Brain pericyte (primary cell): ENCODE measurements at regions not wholly inside any gene's neighbourhood (a gene's known extent, or its start where the extent isn't known, plus 50 kb on each side); places are given as distances from the start of the nearest gene placed in this dataset.

Source experiments
- DNase-seq: peaks from one replicate; pipeline ENCODE4 v3.0.0-alpha.2; 2012; ENCODE audit warnings: low read depth, low spot score

DNA sequence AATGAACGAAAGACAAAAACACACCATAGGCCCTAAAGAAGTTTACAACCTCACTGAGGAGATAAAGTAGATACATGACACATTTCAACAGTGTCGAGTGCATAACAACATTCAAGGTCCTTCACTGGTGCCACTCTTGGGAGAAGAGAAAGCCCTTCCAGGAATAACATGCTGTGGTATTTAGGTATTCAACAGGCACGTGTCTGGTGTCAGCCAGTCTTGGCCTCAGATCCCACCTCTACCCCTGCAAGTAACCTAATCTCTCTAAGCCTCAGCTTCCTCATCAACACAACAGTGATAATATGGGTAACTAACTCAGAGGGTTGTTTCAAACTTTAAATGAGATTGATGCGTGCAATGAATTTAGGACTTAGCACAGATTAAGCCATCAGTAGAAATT, 235.0 kb upstream of the ZC3H12C start:
- no peak for DNase-seq

GRCh38 chr11:109859045-109859724, 234.0 kb upstream of the ZC3H12C start:
- DNase-seq = no peak

DNA sequence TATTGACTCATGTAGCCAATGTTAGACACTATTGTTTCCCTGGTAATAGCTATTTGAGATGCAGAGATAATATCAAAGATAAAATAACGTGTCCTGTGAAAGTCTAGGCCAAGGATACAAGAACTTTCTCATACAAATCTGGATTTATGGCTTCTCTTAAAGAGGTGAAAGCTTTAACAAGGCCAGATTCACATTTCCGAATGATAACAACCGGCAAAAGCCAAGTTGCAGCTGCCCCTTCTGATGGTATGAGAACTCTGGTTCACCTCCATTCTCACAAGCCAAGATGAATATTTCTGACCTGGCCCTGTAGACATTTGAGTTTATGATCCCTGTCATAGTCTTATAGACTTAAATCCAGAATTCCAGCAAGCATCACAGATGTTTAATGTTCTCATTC, 230.4 kb upstream of the ZC3H12C start:
- DNase-seq = no peak

DNA sequence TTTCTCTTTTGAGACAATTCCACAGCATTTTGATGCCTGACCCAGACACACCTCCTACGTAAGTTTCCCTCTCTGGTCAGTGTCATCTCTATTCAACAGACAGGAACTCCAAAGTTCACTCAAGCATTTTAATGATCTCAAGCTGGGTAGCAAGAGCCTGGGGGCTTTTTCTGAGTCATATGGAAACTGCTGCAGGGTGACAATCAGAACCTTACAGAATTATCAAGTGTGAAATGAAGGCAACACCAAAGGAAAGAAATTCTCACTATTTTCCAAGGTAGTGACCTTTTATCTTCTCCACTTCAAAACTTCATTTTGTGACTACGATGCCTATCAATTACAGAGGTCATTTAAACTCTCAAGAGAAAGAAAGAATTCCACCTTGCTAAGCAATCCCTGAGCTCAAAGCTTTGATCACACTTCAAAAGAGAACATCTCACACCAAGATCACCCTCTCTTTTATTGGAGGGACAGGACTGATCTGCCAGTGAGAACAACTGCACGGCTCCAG, 229.0 kb upstream of the ZC3H12C start:
- no peak for DNase-seq

- DNase-seq = no peak
These were observed 228.2 kb upstream of the ZC3H12C start for GRCh38 chr11:109864834-109865547.

- DNase-seq = no peak
These were observed 227.5 kb upstream of the ZC3H12C start for GRCh38 chr11:109865548-109866186.

GRCh38 chr11:109867784-109868183, 225.4 kb upstream of the ZC3H12C start:
- DNase-seq = no peak

DNA sequence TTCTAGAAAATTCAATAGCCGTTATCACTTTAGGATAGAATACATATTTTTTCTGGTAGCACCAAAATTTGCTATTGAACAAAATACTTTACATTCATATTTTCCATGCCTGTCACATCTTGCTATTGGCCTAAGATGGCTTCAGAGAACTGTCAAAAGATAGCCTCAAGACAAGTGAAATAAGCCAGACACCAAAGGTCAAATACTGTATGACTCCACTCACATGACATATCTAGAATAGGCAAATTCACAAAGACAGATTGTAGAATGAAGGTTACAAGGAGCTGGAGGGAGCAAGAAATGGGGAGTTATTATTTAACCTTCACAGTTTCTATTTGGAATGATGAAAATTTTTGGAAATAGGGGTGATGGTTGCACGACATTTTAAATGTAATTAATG, 223.7 kb upstream of the ZC3H12C start:
- DNase-seq = no peak

- no peak for DNase-seq
These were observed 222.9 kb upstream of the ZC3H12C start for GRCh38 chr11:109870297-109870696.

- no peak for DNase-seq
These were observed 216.1 kb upstream of the ZC3H12C start for GRCh38 chr11:109877043-109877442.

DNA sequence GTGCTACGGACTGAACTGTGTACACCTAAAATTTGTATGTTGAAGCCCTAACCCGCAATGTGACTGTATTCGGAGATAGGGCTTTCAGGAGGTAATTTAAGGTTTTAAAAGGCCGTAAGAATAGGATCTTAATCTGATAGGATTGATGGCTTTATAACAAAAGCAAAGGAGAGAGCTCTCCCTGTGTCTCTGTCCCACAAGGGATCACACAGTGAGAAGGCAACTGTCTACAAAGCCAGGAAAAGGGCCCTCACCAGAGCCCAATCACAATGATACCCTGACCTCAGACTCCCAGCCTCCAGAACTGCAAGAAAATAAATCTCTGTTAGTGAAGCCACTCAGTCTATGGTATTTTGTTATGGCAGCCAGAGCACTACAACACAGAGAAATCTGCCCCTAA, 208.7 kb upstream of the ZC3H12C start:
- DNase-seq = no peak

GRCh38 chr11:109885006-109885405, 208.2 kb upstream of the ZC3H12C start:
- no peak for DNase-seq

DNA sequence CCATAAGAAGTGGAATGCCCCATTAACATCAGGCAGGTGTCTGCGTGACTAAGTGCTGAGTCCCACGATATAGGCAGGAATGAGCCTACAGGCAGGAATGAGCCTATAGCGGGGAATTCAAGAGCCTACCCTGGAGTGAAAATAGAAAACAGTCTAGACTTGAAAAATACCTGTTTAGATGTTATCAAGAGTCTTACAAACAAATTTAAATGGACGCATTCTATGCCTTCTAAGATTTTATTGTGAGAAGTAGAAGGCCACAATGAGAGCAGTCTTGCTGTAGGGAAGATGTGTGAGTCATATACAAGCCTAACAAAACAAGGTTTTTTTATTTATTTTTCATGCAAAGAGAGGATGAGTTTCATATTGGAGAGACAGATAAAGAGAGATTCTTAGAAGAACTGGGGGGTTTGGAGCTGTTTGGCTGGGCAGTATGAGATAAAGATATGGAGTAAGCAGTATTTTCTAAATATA, 200.8 kb upstream of the ZC3H12C start:
- no peak for DNase-seq

DNA sequence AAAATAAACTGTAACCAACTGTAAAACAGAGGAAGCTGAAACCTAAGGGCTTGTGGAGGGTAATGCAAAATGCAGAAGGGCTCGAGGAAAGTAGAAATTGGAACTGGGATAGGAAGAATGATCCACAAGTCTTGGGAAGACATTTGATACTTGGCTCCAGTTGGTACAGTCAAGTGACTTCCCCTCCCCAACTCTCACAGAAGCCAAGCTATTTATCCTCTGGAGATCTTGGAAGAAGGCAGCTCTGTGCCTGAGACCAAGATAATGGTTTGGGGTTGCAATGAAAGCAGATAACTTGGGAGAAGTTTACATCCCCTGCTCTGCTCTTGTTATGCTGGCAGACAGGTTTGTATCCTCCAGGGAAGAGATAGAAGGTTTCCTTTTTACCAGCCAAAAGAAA, 198.9 kb upstream of the ZC3H12C start:
- no peak for DNase-seq

DNA sequence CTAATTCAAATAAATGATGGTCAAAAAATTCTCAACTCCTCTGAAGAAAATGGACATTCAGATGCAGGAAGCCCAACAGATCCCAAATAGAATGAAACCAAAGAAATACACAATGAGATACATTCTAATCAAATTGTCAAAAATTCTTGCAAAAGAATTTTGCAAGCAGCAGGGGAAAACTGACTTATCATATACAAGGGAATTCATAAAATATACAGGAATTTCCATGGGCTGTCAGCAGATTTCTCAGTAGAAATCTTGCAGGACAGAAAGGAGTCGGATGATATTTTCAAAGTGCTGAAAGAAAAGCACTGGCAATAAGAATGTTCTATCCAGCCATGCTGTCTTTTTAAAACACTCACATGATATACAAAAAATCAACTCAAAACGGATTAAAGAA, 194.6 kb upstream of the ZC3H12C start:
- no peak for DNase-seq

- DNase-seq = no peak
These were observed 190.3 kb upstream of the ZC3H12C start for GRCh38 chr11:109902764-109903433.

- DNase-seq = no peak
These were observed 181.7 kb upstream of the ZC3H12C start for GRCh38 chr11:109911488-109911887.

DNA sequence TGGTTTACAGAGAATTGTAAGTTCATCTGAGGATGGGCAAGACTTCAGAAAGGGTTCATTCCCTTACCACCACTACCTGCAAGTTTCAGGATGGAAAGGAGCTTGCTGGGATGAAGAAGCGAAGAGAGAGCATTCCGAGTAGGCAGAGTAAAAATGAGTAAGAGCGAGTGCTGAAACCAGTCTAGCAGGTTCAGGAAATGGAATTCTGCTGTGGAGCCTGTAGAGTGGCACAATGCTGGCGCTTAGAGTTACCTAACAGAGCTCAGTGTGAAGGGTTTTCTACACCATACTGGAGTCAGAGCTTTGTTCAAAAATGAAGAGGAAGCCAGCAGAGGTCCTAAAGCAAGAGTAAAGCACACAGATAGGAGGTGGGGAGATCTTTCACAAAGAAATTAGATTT, 179.2 kb upstream of the ZC3H12C start:
- DNase-seq = no peak

GRCh38 chr11:109914809-109915653, 178.2 kb upstream of the ZC3H12C start:
- no peak for DNase-seq

DNA sequence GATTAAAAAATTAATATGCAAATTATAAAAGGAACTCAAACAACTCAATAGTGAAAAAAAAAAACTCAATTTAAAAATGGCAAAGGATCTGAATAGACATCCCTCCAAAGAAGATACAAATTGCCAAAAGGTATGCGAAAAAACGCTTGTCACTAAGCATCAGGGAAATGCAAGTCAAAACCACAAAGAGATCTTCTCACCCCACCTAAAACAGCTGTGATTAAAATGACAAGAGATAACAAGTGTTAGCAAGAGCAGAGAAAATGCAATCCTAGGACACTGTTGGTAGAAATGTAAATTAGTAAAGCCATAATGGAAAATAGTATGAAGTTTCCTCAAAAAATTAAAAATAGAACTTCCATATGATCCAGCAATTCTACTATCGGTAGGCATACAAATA, 166.3 kb upstream of the ZC3H12C start:
- DNase-seq = no peak

GRCh38 chr11:109929308-109929707, 163.9 kb upstream of the ZC3H12C start:
- DNase-seq = no peak
